HG03520 (cell line): ENCODE measurements at regions not wholly inside any gene's neighbourhood (a gene's known extent, or its start where the extent isn't known, plus 50 kb on each side); places are given as distances from the start of the nearest gene placed in this dataset.

Source experiments
- ATAC-seq: cut with Tn5 transposase; IDR thresholded peaks from one replicate; pipeline ENCODE4 v1.9.1; 2021; ENCODE audit warnings: mild to moderate bottlenecking, moderate library complexity; ENCODE audit not compliant: unreplicated experiment

DNA sequence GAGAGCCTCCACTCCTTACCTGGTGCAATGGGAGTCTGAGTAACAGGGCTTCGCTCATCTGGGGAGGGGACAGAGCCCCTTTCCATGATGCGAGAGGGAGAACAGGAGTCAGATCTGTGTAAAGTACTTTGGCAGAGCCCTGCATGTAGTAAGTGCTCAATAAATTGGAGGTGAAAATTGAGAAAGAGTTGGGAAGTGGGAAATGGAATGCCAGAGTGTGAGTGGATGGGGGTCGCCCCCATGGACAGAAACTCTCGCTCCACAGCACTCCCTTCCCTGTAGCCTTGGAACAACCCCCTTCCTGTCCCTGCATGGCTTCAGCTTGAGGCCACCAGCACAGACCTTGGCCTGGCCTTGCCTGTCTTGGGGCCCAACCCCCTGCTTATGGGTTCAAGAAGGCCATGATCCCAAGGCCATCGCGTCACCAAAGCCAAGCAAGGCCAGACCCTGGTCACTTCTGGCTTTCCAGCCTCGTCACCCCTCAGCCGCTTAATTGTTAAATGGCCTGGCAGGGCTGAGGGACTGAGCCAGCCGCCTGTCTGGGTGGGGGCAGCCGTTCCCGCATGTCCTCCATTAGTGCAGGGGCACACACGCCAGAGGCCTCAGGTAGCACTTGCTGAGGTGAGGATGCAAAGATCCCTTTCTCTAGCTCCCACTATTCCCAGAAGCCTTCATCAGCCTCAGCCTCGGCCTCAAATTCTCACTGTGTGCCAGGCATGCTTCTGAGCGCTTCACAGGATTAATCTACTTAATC lies 93.7 kb upstream of the PTPN1 start:
- ATAC-seq = no peak

- no peak for ATAC-seq
These were observed 93.2 kb upstream of the PTPN1 start for GRCh38 chr20:50417023-50417329.

DNA sequence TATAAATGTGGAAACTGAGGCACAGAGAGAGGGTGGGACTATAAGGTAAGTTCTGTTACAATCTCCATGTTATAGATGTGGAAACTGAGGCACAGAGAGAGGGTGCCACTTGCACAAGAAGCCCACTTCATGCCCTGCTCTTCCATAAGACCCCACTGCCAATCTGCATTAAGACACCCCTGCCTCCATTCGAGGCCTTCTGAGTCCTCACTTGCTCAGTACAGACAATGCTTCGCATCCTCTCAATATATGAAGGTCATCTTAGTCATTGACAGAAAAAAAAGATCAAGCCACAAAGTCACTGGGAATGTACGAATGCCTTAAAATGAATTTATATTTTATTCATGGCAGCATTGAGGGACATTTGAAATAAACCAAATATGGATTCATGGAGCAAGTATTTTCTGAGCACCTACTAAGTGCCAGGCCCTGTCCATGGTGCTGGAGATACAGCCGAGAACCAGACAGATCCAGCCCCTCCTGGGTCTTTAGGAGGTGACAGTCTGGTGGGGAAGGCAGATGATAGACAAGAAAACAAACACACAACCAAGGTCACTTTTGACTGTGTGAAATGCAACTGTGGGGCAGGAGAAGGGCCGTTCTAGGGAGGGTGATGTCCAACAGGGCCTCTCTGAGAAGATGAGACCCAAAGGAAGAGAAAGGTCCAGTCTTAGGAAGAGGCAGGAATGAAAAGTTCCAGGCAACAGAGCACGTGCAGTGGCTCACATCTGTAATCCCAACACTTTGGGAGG lies 92.5 kb upstream of the PTPN1 start:
- no peak for ATAC-seq

DNA sequence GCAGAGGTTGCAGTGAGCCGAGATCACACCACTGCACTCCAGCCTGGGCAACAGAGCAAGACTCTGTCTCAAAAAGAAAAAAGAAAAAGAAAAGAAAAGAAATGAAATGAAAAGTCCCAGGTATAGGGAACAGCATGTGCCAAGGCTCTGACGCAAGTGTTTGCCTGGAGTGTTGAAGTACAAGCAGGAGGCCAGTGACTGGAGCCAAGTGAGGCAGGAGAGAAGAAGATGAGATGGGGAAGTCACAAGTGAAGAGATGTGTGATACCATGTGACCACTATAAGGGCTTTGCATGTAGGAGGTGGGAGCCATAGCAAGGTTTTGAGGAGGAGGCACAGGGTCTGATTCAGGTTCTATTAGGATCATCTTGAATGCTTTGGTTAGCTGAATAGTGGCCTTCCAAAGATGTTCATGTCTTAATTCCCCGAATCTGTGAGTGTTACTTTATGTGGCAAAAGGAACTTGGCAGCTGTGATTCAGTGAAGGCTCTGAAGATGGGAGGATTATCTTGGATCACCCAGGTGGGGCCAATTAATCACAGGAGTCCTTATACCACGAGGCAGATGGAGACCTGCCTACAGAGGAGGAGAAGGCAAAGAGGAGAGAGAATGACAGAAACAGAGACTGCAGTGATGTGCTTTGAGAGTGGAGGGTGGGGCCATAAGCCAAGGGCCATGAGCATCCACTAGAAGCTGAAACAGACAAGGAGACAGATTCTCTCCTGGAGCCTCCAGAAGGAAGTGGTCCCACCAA lies 91.1 kb upstream of the PTPN1 start:
- no peak for ATAC-seq

DNA sequence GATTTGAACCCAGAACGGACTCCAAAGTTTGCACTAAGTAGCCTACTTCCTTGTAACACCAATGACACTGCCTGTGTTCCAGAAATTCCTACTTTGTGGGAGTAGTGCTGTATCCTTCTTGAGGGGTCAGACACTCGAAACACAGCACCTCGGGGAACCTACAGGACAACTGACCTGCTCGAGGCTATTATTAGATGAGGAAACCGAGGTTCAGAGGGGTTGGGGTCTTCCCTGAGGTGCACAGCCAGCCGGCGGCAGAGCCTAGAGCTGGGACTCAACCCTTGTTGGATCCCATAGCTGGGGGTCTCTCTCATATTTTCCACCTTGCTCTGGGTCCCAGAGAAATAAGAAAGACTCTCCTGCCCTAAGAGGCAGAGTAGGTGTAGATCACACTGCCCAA lies 89.8 kb upstream of the PTPN1 start:
- no peak for ATAC-seq

- no peak for ATAC-seq
These were observed 88.5 kb upstream of the PTPN1 start for GRCh38 chr20:50421356-50422340.

- ATAC-seq = no peak
These were observed 86.4 kb upstream of the PTPN1 start for GRCh38 chr20:50423758-50424157.

DNA sequence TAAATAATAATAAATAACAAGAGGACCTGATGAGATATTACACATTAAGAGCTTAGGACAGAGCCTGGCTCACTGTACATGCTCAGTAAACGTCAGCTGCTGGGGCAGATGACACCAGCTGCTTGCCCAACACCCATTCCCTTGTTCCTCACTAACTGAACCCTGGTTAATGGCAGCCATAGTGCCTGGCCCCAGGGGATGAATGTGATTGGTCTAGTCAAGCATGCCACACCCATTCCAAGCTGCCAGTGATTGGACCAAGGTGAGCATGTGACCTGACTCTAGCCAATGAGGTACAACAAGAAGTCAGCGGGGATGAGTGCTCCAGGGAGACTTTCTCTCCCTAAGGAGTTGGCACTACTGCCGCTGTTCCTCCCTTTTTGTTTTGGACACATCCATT lies 85.1 kb upstream of the PTPN1 start:
- no peak for ATAC-seq

DNA sequence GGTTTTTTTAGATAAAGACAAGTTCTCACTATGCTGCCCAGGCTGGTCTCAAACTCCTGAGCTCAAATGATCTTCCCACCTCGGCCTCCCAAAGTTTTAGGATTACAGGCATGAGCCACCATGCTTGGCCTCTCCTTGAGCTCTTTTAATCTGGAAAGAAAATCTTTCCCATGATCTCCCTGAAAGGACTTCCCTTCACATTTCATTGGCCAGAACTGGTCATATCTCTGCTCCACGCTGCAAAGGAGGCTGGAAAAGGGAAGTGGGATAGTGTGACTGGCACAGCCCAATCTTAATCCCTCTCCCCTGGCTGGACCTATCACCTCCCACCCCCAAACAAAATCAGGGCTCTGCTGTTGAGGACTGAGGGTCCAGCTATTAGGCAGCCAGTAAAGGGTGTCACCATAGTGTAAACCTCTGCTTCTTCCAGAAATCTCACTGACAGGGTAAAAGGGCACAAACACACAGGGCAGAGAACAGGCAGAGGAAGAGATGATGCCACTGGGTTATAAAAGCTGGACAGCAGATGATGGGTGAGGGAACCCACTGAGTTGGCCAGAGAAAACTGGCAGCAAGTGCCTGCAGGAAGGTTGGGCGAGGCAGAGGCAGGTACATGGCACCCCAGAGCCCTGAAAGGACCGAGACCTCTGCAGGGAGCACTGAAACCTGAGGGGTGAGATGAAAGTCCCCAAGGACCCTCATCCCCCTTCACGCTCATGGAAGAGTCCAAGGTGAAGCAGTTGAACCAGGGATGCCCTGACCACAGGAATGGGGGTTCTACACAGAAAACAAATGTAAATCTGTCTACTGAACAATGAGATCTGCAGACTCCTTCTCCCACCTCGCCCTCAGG lies 83.1 kb upstream of the PTPN1 start:
- ATAC-seq = no peak

DNA sequence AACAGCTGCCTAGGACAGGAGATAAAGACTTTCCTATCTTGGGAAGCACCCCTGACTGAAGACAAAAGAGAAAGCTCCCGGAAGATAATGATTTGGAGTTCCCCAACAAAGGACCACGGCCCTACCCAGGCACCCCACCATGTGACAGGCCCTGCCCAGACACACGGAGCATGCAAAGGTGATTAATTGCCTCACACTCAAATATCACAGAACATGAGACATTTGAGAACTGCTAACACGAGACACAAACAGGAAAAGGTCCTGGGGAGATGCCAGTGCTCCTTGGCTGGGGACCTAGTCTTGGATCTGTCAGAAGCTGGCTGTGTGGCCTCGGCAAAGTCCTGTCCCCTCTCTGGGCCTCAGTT lies 82.5 kb upstream of the PTPN1 start:
- no peak for ATAC-seq

GRCh38 chr20:50428097-50428828 lies 81.9 kb upstream of the PTPN1 start:
- ATAC-seq = no peak

DNA sequence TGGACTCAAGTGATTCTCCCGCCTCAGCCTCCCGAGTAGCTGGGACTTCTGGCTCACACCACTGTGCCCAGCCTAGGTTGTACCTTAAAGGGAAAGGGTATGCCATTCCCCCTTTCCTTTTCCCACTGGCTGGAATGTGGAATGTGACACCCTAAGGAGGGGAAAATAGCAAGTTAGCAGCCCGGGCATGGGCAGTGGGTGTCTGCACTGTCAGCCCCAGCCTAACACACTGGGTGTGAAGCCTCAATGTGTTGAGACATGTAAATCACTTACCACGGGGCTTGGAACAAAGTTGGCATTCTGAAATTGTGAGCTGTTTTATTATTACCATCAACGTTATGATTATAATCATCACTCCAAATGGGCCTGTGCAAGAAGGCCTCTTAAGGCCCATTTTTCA lies 80.8 kb upstream of the PTPN1 start:
- ATAC-seq = no peak

- no peak for ATAC-seq
These were observed 79.1 kb upstream of the PTPN1 start for GRCh38 chr20:50431066-50431450.

DNA sequence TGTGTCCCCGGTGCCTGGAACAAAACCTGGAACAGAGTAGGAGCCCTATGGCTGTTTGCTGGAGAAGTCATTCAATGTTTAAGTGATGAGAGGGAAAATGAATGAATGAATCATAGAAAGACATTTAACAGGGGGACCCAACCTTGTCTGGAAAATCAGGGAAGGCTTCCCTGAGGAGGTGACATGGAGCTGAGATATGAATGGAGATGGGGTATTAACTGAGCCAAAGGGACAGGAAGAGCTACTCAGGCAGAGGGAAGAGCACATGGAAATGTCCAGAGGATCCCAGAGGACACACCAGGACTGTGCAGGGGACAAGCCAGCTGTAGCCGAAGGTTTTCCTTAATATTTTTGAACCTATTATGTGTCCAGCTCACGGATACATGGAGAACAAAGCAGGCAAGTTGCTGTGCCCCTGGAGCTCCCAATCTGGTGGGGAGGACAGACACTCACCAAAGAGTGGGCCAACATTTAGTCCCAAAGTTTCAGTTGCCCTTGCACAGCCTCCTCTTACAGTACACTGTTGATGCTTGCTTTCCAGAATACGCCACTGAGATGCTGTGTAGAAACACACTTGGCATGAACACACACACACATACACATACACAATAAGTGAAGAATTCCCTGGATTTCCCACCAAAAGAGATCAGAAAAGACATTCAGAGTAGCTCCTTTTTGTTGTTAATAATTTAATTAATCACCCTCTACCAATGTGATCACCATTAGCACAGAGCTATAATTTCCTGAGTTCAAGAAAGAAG lies 77.0 kb upstream of the PTPN1 start:
- ATAC-seq = no peak

DNA sequence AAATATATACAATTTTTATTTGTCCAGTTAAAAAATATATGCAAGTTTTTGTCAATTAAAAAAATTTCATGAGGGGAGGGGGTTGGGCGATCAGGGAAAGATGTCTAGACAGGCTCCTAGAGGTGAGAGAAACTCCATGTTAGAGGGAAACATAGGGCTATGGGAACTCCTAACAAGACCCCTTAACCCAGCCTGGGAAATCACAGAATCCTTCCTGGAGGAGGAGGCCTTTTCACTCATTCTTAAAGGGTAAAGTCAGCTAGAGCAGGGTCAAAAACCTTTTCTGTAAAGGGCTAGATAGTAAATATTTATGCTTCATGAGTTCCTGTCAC lies 75.9 kb upstream of the PTPN1 start:
- ATAC-seq = no peak

GRCh38 chr20:50434653-50435396 lies 75.4 kb upstream of the PTPN1 start:
- ATAC-seq = no peak

DNA sequence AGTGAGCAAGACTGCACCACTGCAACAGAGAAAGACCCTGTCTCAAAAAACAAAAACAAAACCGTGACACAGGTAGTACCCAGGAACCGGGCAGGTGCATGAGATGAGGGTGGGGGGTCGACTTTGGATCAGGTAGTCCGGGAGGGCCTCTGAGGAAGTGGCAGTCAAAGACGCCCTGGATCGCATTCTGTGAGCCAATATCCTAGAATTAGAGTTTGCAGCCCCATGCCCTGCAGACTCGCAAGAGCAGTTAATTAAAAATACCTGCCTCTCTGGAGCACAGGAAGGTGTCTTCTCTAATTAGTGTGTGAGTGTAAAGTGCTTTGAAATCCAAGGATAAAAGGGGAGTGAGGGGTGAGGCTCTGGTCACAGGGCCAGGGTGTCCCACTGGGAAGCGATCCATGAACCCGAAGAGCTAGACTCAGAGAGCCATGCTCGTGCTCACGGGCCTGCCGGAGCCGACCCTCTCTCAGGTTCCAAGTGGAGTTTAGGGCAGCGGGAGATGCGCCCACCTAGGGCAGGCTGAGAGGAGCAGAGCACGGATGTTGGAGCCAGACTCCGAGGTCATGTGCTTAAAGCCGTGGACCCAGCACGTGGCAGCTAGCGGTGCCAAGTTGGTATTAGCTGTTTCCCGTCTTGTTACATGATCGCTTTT lies 74.7 kb upstream of the PTPN1 start:
- no peak for ATAC-seq
